ENCODE measurements at regions not wholly inside any gene's neighbourhood (a gene's known extent, or its start where the extent isn't known, plus 50 kb on each side); places are given as distances from the start of the nearest gene placed in this dataset.

GRCh38 chr2:40507432-40507831, 55.5 kb upstream of the SLC8A1 start:
- no peaks in the 10 kb centered on the region for H3K36me3 ChIP-seq (ENCODE audit: control insufficient read depth in 3 of 3, insufficient read depth in 2 of 3, low read depth in 1 of 3, low read length in 3 of 3)
- FAIRE-seq (no peak), DNase-seq (no peak)
- no peaks in the 10 kb centered on the region for H3K27me3 ChIP-seq (ENCODE audit: control insufficient read depth in 3 of 3, insufficient read depth in 3 of 3, low read length in 3 of 3)
- H3K4me3 ChIP-seq (ENCODE audit: low read depth in 1 of 3, low read length in 3 of 3), result no peak overlapping the region
- no peaks in the 10 kb centered on the region for H3K4me1 ChIP-seq (ENCODE audit: control insufficient read depth in 3 of 3, insufficient read depth in 2 of 3, low read depth in 1 of 3, low read length in 2 of 3)
- 53 to 75% (median 62%) methylated on average over 1 of the region's 1 CpG for WGBS, 3 donors
- H3K9me3 ChIP-seq (ENCODE audit: control insufficient read depth in 2 of 2, insufficient read depth in 1 of 2, low read depth in 1 of 2, low read length in 1 of 2), result no peaks in the 10 kb centered on the region
- no peak overlapping the region for H3K27ac ChIP-seq (ENCODE audit: low read depth in 1 of 3, low read length in 2 of 3)

- Histone ChIP-seq H3K4me1 (ENCODE audit: control insufficient read depth in 3 of 3, insufficient read depth in 2 of 3, low read depth in 1 of 3, low read length in 2 of 3) (no peaks in the 10 kb centered on the region), H3K4me3 (ENCODE audit: low read depth in 1 of 3, low read length in 3 of 3) (no peak overlapping the region), H3K27me3 (ENCODE audit: control insufficient read depth in 3 of 3, insufficient read depth in 3 of 3, low read length in 3 of 3) (no peaks in the 10 kb centered on the region), H3K9me3 (ENCODE audit: control insufficient read depth in 2 of 2, insufficient read depth in 1 of 2, low read depth in 1 of 2, low read length in 1 of 2) (no peaks in the 10 kb centered on the region), H3K36me3 (ENCODE audit: control insufficient read depth in 3 of 3, insufficient read depth in 2 of 3, low read depth in 1 of 3, low read length in 3 of 3) (no peaks in the 10 kb centered on the region), H3K27ac (ENCODE audit: low read depth in 1 of 3, low read length in 2 of 3) (no peak overlapping the region)
- DNase-seq (no peak), FAIRE-seq (no peak)
- WGBS, 3 donors, result 76 to 84% (median 83%) methylated on average over 3 of the region's 3 CpGs
Observed at GRCh38 chr2:40510304-40510703, 58.4 kb upstream of the SLC8A1 start.

- Histone ChIP-seq H3K36me3 (ENCODE audit: control insufficient read depth in 3 of 3, insufficient read depth in 2 of 3, low read depth in 1 of 3, low read length in 3 of 3) (no peaks in the 10 kb centered on the region), H3K27me3 (ENCODE audit: control insufficient read depth in 3 of 3, insufficient read depth in 3 of 3, low read length in 3 of 3) (no peaks in the 10 kb centered on the region), H3K9me3 (ENCODE audit: control insufficient read depth in 2 of 2, insufficient read depth in 1 of 2, low read depth in 1 of 2, low read length in 1 of 2) (no peaks in the 10 kb centered on the region), H3K4me1 (ENCODE audit: control insufficient read depth in 3 of 3, insufficient read depth in 2 of 3, low read depth in 1 of 3, low read length in 2 of 3) (no peaks in the 10 kb centered on the region), H3K27ac (ENCODE audit: low read depth in 1 of 3, low read length in 2 of 3) (peak overlapping the region in 2 of 3 donors; percentile 16 to 88), H3K4me3 (ENCODE audit: low read depth in 1 of 3, low read length in 3 of 3) (peak overlapping the region in 1 of 3 donors; percentile 5)
- DNase-seq (peak in 1 of 2 donors; percentile 2), FAIRE-seq (no peak)
- 41 to 72% (median 60%) methylated on average over 9 of the region's 9 CpGs for WGBS, 3 donors
Observed at GRCh38 chr2:40511661-40512213, 59.8 kb upstream of the SLC8A1 start.

GRCh38 chr2:40512256-40512655, 60.4 kb upstream of the SLC8A1 start:
- Histone ChIP-seq H3K4me3 (ENCODE audit: low read depth in 1 of 3, low read length in 3 of 3) (no peak overlapping the region), H3K36me3 (ENCODE audit: control insufficient read depth in 3 of 3, insufficient read depth in 2 of 3, low read depth in 1 of 3, low read length in 3 of 3) (no peaks in the 10 kb centered on the region), H3K4me1 (ENCODE audit: control insufficient read depth in 3 of 3, insufficient read depth in 2 of 3, low read depth in 1 of 3, low read length in 2 of 3) (no peaks in the 10 kb centered on the region), H3K9me3 (ENCODE audit: control insufficient read depth in 2 of 2, insufficient read depth in 1 of 2, low read depth in 1 of 2, low read length in 1 of 2) (no peaks in the 10 kb centered on the region), H3K27ac (ENCODE audit: low read depth in 1 of 3, low read length in 2 of 3) (peak overlapping the region in 2 of 3 donors; percentile 16 to 88), H3K27me3 (ENCODE audit: control insufficient read depth in 3 of 3, insufficient read depth in 3 of 3, low read length in 3 of 3) (no peaks in the 10 kb centered on the region)
- no peak for FAIRE-seq
- WGBS, 3 donors, result 57 to 93% (median 91%) methylated on average over 6 of the region's 6 CpGs
- DNase-seq, result peak in 1 of 2 donors; percentile 3

GRCh38 chr2:40513201-40513600, 61.3 kb upstream of the SLC8A1 start:
- DNase-seq, result no peak
- Histone ChIP-seq H3K9me3 (ENCODE audit: control insufficient read depth in 2 of 2, insufficient read depth in 1 of 2, low read depth in 1 of 2, low read length in 1 of 2) (no peaks in the 10 kb centered on the region), H3K27me3 (ENCODE audit: control insufficient read depth in 3 of 3, insufficient read depth in 3 of 3, low read length in 3 of 3) (no peaks in the 10 kb centered on the region), H3K36me3 (ENCODE audit: control insufficient read depth in 3 of 3, insufficient read depth in 2 of 3, low read depth in 1 of 3, low read length in 3 of 3) (no peaks in the 10 kb centered on the region), H3K4me3 (ENCODE audit: low read depth in 1 of 3, low read length in 3 of 3) (no peak overlapping the region), H3K27ac (ENCODE audit: low read depth in 1 of 3, low read length in 2 of 3) (no peak overlapping the region), H3K4me1 (ENCODE audit: control insufficient read depth in 3 of 3, insufficient read depth in 2 of 3, low read depth in 1 of 3, low read length in 2 of 3) (no peaks in the 10 kb centered on the region)
- no peak for FAIRE-seq
- 81 to 93% (median 85%) methylated on average over 2 of the region's 2 CpGs for WGBS, 3 donors

- Histone ChIP-seq H3K9me3 (ENCODE audit: control insufficient read depth in 2 of 2, insufficient read depth in 1 of 2, low read depth in 1 of 2, low read length in 1 of 2) (no peaks in the 10 kb centered on the region), H3K4me3 (ENCODE audit: low read depth in 1 of 3, low read length in 3 of 3) (no peak overlapping the region), H3K27me3 (ENCODE audit: control insufficient read depth in 3 of 3, insufficient read depth in 3 of 3, low read length in 3 of 3) (no peaks in the 10 kb centered on the region), H3K36me3 (ENCODE audit: control insufficient read depth in 3 of 3, insufficient read depth in 2 of 3, low read depth in 1 of 3, low read length in 3 of 3) (no peaks in the 10 kb centered on the region), H3K27ac (ENCODE audit: low read depth in 1 of 3, low read length in 2 of 3) (no peak overlapping the region), H3K4me1 (ENCODE audit: control insufficient read depth in 3 of 3, insufficient read depth in 2 of 3, low read depth in 1 of 3, low read length in 2 of 3) (no peaks in the 10 kb centered on the region)
- DNase-seq, result peak in 1 of 2 donors; percentile 18
- no peak for FAIRE-seq
- WGBS, 3 donors, result 13 to 51% (median 19%) methylated on average over 1 of the region's 1 CpG
Observed at GRCh38 chr2:40516604-40517003, 64.7 kb upstream of the SLC8A1 start.

- no peaks in the 10 kb centered on the region for H3K4me1 ChIP-seq (ENCODE audit: control insufficient read depth in 3 of 3, insufficient read depth in 2 of 3, low read depth in 1 of 3, low read length in 2 of 3)
- no peak overlapping the region for H3K27ac ChIP-seq (ENCODE audit: low read depth in 1 of 3, low read length in 2 of 3)
- FAIRE-seq (no peak), DNase-seq (no peak)
- H3K9me3 ChIP-seq (ENCODE audit: control insufficient read depth in 2 of 2, insufficient read depth in 1 of 2, low read depth in 1 of 2, low read length in 1 of 2), result peaks cover 0 to 3% of the 10 kb centered on the region in 2 donors
- WGBS, 3 donors, result 95 to 99% (median 97%) methylated on average over 4 of the region's 4 CpGs
- no peaks in the 10 kb centered on the region for H3K36me3 ChIP-seq (ENCODE audit: control insufficient read depth in 3 of 3, insufficient read depth in 2 of 3, low read depth in 1 of 3, low read length in 3 of 3)
- H3K27me3 ChIP-seq (ENCODE audit: control insufficient read depth in 3 of 3, insufficient read depth in 3 of 3, low read length in 3 of 3), result no peaks in the 10 kb centered on the region
- no peak overlapping the region for H3K4me3 ChIP-seq (ENCODE audit: low read depth in 1 of 3, low read length in 3 of 3)
Observed at GRCh38 chr2:40528564-40528963, 76.7 kb upstream of the SLC8A1 start.

- FAIRE-seq (no peak), DNase-seq (no peak)
- no peaks in the 10 kb centered on the region for H3K27me3 ChIP-seq (ENCODE audit: control insufficient read depth in 3 of 3, insufficient read depth in 3 of 3, low read length in 3 of 3)
Observed at GRCh38 chr2:40531359-40531758, 79.5 kb upstream of the SLC8A1 start.

GRCh38 chr2:40534528-40534927, 82.6 kb upstream of the SLC8A1 start:
- 43 to 70% (median 51%) methylated on average over 3 of the region's 3 CpGs for WGBS, 3 donors
- Histone ChIP-seq H3K9me3 (ENCODE audit: control insufficient read depth in 2 of 2, insufficient read depth in 1 of 2, low read depth in 1 of 2, low read length in 1 of 2) (no peaks in the 10 kb centered on the region), H3K36me3 (ENCODE audit: control insufficient read depth in 3 of 3, insufficient read depth in 2 of 3, low read depth in 1 of 3, low read length in 3 of 3) (no peaks in the 10 kb centered on the region), H3K4me1 (ENCODE audit: control insufficient read depth in 3 of 3, insufficient read depth in 2 of 3, low read depth in 1 of 3, low read length in 2 of 3) (no peaks in the 10 kb centered on the region), H3K27me3 (ENCODE audit: control insufficient read depth in 3 of 3, insufficient read depth in 3 of 3, low read length in 3 of 3) (no peaks in the 10 kb centered on the region), H3K4me3 (ENCODE audit: low read depth in 1 of 3, low read length in 3 of 3) (no peak overlapping the region), H3K27ac (ENCODE audit: low read depth in 1 of 3, low read length in 2 of 3) (no peak overlapping the region)
- DNase-seq (no peak), FAIRE-seq (no peak)

More at GRCh38 chr2:40531359-40531758, 79.5 kb upstream of the SLC8A1 start:
- Histone ChIP-seq H3K36me3 (ENCODE audit: control insufficient read depth in 3 of 3, insufficient read depth in 2 of 3, low read depth in 1 of 3, low read length in 3 of 3) (no peaks in the 10 kb centered on the region), H3K4me1 (ENCODE audit: control insufficient read depth in 3 of 3, insufficient read depth in 2 of 3, low read depth in 1 of 3, low read length in 2 of 3) (no peaks in the 10 kb centered on the region), H3K9me3 (ENCODE audit: control insufficient read depth in 2 of 2, insufficient read depth in 1 of 2, low read depth in 1 of 2, low read length in 1 of 2) (no peaks in the 10 kb centered on the region), H3K27ac (ENCODE audit: low read depth in 1 of 3, low read length in 2 of 3) (no peak overlapping the region), H3K4me3 (ENCODE audit: low read depth in 1 of 3, low read length in 3 of 3) (no peak overlapping the region)
